ENCODE measurements at regions not wholly inside any gene's neighbourhood (a gene's known extent, or its start where the extent isn't known, plus 50 kb on each side); places are given as distances from the start of the nearest gene placed in this dataset.

DNA sequence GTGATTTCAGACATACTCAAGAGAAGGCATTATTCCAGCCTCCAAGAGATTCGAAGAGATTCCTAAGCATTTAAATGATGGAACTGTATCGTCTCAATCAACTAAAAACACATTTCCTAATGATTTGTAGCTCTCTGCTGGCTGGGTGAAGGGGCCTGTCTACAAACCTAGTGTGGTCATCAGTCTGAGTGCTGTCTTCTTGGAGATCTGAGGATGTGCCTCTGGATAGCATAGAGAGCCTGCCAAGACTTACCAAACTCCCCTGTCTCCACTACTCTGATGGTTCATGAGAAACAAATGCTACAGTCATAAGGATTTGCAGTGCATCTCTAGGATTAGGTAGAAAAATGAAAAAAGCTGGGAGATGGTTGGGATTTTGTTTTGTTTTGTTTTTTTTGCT, 176.9 kb upstream of the CITED2 start:
- no peak for DNase-seq

DNA sequence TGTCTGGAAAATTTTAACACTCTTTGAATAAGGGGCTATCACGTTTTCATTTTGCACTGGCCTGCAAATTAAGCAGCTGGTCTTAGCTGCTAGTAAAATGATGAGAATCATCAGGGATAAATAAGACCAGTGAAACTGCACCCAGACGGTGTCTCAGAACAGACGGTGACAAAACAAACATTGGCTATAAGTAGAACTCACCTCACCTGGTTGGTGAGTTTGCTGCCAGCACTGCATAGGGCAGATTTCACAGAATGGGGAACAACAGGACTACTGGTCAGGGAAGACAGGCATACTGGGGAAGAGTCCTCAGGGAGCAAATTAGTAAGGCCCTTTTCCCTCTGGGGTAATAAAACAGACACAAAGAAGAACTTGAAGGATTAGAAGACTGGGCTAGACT, 175.9 kb upstream of the CITED2 start:
- no peak for DNase-seq

DNA sequence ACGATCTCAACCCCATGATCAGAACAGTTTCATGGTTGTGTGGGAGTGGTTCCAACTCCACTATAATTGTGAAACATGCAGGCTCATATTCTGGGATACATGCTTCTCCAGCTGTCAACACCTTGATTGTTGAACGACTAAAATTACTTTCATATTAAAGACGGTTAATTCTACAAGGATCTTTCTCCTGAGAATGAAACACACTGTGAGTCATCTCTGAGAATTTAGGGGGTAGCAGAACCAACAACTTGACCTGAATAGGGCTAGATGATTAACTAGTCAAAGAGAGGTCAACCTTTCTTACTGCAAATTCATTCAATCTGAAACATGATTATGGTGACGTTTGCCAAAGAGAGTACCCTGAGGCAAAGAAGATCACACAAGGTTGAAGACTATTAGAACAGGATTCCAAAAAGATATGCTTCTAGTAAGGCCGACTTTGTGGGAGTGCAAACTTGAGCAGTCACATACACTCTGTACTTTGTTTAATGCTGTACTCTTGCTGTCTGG, 175.2 kb upstream of the CITED2 start:
- no peak for DNase-seq

DNA sequence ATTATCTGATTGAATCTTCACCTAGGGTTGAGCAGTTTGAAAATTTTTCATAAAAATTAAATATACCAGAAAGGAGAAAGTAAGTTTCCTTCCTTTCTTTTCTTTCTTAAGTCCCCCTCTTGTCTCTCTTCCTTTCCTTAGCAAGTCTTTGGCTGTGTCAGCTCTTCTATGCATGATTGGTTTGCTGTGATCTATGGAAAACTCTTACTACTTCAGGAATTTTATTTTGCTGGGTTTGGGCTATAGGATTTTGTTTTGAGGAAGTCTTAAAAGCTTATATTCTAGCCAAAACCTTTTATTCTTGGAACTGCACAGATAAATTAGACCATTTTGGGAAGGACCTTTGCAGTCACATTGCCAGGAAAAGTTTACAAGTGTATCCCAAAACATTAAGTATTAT, 173.4 kb upstream of the CITED2 start:
- no peak for DNase-seq

DNA sequence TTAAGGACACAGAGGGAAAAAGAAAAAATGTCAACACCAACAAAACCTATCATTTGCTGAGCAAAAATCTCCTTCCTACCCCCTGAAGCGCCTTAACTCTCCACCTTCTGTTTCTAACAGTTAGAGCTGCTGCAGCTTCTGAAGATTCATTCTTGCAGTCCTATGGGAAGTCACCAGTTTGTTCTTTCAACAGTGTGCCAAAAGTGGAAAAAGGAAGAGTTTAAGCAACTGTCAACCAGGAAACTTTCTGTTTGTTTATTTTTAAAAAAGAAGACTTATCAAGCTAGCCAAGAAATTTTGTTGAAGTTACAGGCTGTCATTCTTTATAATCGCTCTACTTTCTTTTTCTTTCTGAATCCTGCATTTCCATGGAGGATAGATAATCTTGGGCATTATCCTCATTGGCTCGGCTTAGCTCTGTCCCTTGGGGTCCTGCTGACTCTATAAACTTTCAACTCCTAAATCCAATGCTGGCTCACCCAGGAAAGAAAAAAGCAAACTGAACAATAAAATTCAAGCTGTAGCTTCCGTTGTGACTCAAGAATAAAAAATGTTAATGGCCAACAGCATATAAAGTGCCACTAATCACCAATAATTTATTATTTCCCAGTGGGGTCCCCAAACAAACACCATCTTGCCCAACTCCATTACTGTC, 172.8 kb upstream of the CITED2 start:
- no peak for DNase-seq

DNA sequence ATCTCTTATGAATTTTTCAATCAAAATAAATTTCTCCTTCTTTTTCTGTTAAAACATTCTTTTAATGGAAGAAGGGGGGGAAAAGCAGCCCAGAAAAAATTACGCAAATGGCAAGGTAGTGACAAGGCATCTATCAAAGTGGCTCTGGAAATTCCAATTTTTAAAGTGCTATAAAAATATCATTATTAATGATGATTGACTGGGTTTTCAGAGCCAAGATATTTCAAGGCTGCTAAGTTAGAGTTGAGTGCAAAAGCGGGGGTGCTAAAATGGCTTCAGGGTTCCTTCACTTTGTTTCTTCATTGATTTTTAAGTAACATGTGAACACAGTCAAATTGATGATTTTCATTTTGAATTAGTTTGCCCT, 171.6 kb upstream of the CITED2 start:
- no peak for DNase-seq

DNA sequence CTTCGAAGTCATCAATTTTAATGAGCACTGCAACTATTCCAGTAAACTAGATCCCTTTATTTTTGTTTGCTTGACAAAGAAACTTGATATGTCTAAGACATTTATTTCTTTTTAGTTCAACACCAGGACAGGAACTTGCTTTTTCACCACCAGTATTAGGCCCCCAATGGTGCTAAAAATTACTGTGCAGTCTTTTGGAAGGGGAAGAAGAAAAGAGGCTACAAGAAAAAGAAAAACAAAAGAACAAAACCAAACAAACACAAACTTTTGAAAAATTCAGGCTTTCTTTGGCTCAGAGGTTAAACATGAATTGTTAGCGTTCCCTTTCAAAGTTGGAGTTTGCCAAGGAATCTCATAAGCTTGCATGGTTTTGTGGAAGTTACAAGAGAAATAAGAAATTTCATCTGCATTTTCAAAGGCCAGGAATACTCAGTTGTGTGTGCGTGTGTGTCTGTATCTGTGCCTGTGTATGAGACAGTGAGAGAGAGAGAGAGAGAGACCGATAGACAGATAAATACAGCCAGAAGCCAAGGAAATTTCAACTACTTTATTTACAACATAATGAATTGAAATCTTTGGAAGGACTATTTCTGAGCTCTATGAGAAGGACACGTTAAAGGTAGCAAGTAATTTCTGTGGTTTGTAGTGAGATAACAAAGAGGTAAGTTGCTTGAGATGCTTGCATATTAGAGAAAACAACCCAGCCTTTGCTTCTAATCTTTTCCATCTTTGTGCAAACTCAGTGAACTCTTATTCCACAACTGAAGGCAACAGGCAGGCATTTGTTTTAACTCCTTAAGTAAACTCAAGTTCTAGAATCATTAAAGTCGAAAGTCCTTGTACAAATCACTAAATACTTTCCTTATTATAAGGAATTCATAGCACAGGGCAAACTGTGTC, 171.0 kb upstream of the CITED2 start:
- no peak for DNase-seq

DNA sequence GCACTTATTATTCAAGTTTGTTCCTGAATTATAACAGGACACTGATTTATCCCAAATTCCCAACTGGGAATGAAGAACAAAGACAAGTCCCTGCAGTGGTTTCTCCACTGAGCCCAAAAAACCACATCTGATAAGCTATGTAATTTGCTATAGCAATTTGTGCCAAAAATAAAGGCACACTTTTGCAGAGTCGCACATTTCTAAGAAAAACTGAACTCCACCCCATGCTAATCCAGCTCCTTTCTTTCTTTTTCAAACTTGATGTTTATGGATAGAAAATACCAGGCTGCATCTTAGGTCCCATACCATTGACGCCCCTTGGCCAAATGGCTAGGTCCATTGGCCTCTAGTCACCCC, 170.2 kb upstream of the CITED2 start:
- no peak for DNase-seq

DNA sequence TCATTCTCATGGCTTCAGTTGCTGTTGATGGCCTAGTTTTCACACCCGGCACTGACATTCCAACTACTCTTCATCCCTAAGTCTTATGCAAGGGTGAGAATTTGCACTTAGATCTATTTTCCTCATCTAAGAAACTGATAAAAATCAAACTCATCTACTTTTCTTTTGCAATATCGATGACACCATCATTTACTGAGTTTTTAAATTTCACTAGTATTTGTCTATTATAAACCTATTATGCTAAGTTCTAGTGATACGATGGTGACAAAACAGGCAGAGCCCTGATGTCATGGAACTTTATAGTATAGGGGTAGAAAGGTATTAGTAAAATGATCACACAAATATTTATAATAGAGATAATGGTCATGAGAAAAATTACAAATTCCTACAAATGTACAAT, 167.9 kb upstream of the CITED2 start:
- DNase-seq: no peak

DNA sequence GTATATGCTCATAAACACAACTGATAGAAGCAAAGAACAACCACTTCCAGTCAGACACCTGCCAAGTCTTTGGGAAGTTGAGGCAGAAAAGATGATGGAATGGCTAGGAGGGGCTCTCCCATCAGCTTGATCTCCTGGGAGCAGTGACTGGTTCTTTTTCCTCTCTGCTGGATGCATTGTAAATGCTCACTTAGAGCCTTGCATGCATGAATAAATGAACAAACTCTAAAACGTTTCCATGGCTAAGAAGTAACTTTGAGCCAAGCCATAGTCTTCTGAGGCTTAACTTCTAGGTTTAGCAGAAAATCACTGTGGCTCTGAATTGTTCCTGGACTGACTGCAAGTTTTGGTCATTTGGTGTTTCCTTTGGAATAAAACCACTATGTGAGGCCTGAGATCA, 166.4 kb upstream of the CITED2 start:
- no peak for DNase-seq

DNA sequence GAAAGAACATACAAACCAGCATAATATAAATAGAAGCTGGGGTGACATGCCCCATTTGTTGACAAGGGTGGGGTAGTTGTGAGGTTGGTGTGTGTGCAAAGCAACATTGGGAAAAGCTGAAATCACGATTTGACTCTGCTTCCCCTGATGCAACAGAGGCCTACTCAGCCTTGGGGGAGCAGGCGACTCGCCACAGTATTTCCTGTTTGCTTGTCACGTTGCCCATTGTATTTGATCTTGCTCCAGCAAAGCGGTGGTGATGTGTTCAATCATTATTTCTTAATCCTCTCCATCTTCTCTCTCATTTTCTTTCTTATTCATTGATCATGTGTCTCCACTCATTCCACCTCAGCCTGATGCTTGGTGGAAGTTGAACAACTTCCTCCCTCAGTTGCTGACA, 165.8 kb upstream of the CITED2 start:
- DNase-seq: peak; percentile 68

DNA sequence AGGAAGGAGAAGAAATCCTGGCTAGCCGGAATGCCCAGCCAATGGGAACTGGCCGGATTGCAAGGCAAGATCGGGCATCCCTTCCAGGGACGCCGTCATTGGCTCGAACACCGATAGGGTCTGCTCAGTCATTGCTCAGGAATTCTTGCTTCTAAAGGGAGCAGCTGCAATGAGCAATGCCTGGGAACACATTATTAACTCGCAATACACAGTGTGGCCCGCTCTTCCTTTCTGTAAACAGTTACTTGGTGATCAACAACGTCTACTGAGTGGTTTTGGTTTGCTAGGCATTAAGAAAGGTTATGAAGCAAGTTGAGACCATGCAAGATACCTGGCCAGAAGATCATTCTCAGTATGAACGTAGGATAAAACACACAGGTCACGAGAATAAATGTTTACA, 165.4 kb upstream of the CITED2 start:
- DNase-seq: no peak

DNA sequence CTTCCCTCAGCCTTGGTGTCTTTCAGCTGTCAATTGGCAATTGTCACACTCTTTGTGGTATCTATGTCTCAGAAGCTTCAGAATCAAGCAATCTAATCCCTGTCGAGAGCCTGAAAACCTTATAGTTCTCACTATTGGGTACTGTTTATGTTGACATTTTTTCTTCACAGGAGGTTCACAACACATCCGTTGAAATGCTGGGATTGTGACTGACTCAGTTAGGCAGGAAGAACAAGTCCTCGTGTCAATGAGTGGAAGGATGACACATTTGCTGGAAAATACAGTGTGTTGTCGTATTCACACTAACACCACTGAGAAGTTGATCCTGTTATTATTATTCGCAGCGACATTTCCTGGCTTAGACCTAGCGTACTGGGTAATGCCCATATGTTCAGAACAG, 163.9 kb upstream of the CITED2 start:
- no peak for DNase-seq

DNA sequence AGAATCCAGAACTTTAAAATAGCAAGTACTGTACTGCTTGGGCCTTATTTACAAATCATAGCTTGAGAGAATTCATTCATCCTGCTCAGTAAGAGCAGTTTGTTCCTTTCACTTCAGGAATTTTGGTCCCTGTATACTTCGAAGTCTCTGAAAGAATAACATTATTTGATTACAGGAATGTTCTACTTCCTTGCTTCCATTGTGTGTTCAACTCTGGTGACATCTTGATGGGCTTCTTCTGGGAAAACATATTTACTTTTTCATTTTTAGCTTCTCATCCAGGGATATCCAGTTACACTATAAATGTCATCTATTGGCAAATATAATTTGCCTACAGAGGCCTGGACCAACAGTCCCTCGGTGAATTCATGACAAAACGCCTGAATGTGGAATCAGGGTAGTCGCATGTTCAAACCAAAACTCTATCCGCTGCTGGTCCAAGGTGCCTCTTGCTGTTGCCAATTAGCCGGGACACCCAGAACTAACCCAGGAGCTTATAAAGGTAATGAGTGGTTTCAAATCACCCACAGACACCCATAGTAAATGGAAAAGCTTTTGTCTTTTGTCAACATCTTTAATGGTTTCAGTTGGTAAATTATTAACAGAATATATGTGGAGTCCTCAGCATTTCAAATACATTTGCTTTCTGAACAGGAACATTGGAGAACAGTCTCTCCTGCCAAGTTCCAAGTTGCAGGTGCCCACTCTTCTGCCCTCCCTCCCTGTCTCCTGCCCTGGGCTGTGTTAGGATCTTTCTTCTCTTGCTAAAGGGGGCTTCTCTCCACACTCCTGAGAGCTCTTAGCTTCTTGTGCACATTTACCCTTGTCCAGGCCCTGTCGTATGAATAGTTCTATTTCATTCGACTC, 162.5 kb upstream of the CITED2 start:
- no peak for DNase-seq

DNA sequence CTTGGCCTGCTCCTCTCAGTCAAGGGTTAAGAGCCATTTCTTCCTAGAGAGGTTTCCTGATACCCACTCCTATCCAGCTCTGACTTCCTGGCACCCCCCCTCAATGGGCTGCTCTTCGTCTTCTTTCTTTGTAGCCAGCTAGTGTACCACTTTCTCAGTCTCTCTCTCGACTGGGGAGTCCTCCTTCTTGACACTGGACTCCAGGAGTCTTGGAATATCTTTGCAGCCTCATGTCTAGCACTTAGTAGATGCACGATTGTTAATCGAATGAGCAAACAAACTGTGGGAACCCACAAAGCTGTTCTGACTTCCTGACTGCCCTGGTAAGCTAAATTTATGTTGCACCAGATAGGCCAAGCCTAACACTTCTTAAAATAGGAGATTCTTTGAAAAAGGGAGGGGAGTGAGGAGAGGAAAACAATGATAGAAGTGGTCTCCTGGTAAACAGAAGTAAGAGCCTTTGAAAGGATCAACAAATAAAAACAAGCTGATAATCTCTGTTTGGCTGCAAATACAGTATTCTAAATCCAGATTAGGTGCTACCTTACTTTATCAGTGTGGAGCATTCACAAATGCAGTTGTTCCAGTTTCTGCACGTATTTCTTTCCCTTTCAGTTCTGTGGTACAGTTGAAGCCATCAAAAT, 160.1 kb upstream of the CITED2 start:
- no peak for DNase-seq

DNA sequence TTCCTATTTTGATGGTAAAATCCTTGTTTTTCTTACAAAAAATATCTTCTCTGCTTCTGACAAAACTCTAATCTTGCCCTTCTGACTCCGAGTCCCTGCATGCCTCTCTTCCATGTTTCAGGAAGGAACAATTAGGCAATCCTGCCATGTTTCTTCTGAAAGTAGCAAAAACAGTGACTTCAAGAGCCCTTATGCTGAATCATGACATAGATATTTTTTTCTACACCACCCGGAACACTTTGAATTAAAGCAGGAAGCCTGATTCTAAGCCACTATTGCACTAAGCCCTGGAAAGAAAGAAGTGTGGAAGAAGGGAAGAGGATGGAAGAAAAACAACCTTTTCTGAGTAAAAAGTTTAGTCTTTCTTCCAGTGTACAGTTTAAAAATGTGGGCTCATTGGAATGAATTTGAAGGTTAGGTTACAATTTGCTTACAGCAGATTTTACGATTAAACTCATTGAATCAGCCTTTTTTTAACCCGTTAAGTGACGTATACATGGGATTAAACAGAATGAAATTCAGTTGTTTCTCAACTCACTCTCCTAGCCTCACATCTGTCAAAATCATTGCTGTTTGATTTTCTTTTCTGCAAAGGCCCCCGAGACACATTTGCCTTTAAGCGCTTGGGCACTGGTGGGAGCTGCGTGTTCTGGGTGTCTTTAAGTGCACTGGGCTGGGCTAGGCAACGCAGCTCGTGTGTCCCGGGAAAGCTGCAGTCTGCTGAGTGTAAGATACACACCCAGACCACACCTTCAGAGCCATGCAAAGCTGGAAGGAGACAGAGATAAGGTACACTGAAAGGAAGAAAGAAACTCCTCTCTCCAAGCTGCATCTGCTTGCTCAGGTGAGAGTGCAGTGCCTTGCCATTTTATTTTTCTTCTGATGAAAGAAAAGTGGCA, 159.4 kb upstream of the CITED2 start:
- no peak for DNase-seq

DNA sequence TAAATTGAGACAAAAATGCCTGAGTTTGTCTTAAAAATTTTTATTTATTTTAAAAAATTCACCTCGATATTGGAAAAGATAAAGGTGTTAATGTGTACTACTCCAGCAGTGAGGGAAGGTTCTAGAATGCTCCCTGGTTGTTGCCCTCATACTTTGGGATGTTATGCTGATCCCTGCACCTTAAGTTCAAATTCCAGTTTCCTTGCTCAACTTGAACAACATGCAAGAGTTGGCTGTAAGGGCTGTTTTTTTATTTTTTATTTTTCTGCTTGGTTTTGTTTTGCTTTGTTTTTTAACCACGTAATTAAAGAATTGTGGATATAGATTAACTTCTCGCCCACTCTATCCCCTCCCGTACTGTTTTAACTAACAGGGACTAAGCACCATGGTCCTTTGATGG, 158.7 kb upstream of the CITED2 start:
- no peak for DNase-seq

DNA sequence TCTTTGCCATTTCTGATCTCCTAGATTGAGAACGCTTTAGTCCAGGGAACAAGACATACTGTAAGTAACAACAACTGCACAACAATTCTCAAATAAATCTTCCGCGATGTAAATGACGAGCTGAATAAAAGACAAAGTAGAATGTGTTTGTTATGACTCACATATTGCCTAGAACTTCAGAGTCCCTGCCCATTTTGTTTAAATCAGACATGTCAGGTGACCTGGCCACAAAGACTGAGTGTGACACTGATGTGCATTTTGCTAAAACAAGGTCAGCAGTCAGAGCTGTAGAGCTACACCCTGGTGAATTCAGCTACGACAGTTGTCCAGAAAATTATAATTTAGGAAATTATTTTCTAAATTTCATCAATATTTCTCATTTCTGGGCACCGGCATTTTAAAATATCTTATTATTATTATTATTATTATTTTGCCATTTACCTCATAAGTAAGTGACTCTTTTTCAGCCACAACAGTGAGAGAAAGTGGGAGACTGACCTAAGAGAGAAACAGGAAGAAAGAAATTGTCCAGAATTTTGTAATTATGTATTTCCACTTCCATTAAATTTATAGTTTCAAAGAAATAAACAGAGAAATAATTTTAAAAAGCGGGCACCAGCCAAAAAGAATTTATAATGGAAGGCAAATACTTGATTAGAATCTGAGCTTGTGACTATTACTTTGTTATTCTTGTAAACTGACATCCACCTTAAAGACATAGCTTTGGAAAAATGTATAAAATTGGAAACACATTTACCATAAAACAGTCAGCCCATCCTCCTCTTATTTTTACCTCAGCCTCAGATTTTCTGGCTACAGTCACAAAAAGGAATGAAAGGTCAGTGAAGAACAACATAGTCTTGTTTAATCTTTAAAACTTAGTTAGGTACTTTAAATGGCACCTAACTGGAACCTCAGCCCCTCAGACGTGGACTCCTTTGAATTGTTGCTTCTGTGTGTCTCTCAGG, 157.0 kb upstream of the CITED2 start:
- no peak for DNase-seq

DNA sequence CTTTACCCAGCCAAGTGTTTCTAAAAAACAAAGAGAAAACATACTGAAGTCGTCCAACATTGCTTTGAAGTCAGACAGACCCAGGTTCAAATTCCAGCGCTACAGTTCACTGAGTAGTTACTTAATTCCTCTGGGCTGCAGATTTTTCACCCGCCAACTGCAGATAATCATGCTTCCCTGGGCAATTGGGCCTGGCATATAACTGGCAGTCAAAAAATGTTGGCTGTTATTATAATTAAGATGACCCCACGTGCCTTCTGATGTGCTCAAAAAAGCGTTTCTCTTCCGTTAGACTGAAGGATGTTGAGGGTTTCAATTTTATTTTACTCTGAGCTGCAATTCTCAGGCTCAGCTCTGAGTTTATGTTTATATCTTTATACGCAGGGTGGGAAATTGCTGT, 156.1 kb upstream of the CITED2 start:
- no peak for DNase-seq

DNA sequence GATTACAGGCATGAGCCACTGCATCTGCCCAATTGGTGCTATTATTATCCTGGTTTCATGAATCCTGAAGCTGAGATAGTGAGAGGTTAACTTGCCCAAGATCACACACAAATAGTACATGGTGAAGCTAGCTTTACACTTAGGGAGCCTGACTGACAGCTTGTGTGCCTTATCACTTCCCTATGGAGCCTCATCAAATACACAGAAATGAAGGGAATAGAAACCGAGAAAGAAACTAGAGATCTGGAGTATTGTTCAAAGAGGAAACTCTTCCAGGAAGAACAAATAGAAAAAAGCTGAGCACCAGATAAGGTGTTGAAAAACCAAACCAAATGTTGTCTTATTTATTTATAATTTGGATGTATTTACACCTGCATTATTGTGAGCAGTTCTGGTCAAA, 155.0 kb upstream of the CITED2 start:
- DNase-seq: no peak

DNA sequence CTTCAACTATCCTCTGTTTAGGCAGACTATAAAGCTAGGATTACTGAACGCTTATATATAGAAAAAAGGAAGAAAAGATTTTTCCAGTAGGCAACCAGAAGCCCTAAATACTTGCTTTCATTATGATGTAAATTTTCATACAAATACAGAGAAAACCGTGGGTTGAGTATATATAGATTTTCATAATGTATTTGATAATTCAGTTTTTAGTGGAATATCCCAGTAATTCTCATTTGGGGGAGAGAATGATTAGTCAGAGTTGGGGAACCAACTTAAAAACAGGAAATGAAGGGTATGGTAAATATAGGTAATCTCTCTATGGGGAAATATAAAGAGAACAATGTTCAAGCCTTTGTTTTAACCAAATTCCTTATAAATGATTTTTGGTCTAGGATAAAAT, 154.0 kb upstream of the CITED2 start:
- DNase-seq: no peak

All from activated CD8-positive, alpha-beta memory T cell treated with anti-CD3 and anti-CD28 coated beads for 24 hours (primary cell).